ENCODE measurements at regions not wholly inside any gene's neighbourhood (a gene's known extent, or its start where the extent isn't known, plus 50 kb on each side); places are given as distances from the start of the nearest gene placed in this dataset.

GRCh38 chr2:122135021-122135937 lies 379.8 kb downstream of the TSN start:
- no peak for ATAC-seq (ENCODE audit: low read depth)
- DNase-seq = no peak
- no peak overlapping the region for H3K27ac Mint-ChIP-seq
- no peaks in the 10 kb centered on the region for H3K36me3 Mint-ChIP-seq
- peaks cover 3% of the 10 kb centered on the region for H3K27me3 Mint-ChIP-seq
- no peak overlapping the region for H3K4me3 Mint-ChIP-seq
- H3K4me1 Mint-ChIP-seq = no peaks in the 10 kb centered on the region
- peaks cover 6% of the 10 kb centered on the region for H3K9me3 Mint-ChIP-seq
- POLR2A ChIA-PET = no interaction called here

GRCh38 chr2:122136056-122136455 lies 380.6 kb downstream of the TSN start:
- Mint-ChIP-seq H3K36me3 (no peaks in the 10 kb centered on the region), H3K9me3 (no peaks in the 10 kb centered on the region), H3K27ac (no peak overlapping the region), H3K4me3 (no peak overlapping the region), H3K27me3 (peaks cover 3% of the 10 kb centered on the region), H3K4me1 (no peaks in the 10 kb centered on the region)
- POLR2A ChIA-PET = no interaction called here
- ATAC-seq (ENCODE audit: low read depth) (peak; percentile 65), DNase-seq (no peak)

GRCh38 chr2:122138561-122138960 lies 383.1 kb downstream of the TSN start:
- no peak for ATAC-seq (ENCODE audit: low read depth)

GRCh38 chr2:122139739-122140420 lies 384.4 kb downstream of the TSN start:
- no peak for DNase-seq
- POLR2A ChIA-PET = no interaction called here
- peaks cover 2% of the 10 kb centered on the region for H3K27me3 Mint-ChIP-seq
- H3K27ac Mint-ChIP-seq = no peak overlapping the region
- no peaks in the 10 kb centered on the region for H3K36me3 Mint-ChIP-seq
- H3K9me3 Mint-ChIP-seq = no peaks in the 10 kb centered on the region
- no peaks in the 10 kb centered on the region for H3K4me1 Mint-ChIP-seq
- no peak for ATAC-seq (ENCODE audit: low read depth)
- no peak overlapping the region for H3K4me3 Mint-ChIP-seq

More at GRCh38 chr2:122138561-122138960, 383.1 kb downstream of the TSN start:
- Mint-ChIP-seq H3K27ac (no peak overlapping the region), H3K4me3 (no peak overlapping the region), H3K9me3 (no peaks in the 10 kb centered on the region), H3K36me3 (no peaks in the 10 kb centered on the region), H3K27me3 (peaks cover 3% of the 10 kb centered on the region), H3K4me1 (no peaks in the 10 kb centered on the region)
- DNase-seq = no peak
- POLR2A ChIA-PET = no interaction called here

- POLR2A ChIA-PET = no interaction called here
- H3K4me1 Mint-ChIP-seq = no peaks in the 10 kb centered on the region
- H3K9me3 Mint-ChIP-seq = no peaks in the 10 kb centered on the region
- DNase-seq = no peak
- peaks cover 2% of the 10 kb centered on the region for H3K27me3 Mint-ChIP-seq
- no peak overlapping the region for H3K4me3 Mint-ChIP-seq
- no peak overlapping the region for H3K27ac Mint-ChIP-seq
- ATAC-seq (ENCODE audit: low read depth) = no peak
- no peaks in the 10 kb centered on the region for H3K36me3 Mint-ChIP-seq
These were observed 389.4 kb downstream of the TSN start for GRCh38 chr2:122144884-122145283.

- H3K27ac Mint-ChIP-seq = no peak overlapping the region
- H3K9me3 Mint-ChIP-seq = no peaks in the 10 kb centered on the region
- H3K4me1 Mint-ChIP-seq = no peaks in the 10 kb centered on the region
- H3K4me3 Mint-ChIP-seq = no peak overlapping the region
- DNase-seq (no peak), ATAC-seq (ENCODE audit: low read depth) (no peak)
- H3K36me3 Mint-ChIP-seq = no peaks in the 10 kb centered on the region
- POLR2A ChIA-PET = no interaction called here
- H3K27me3 Mint-ChIP-seq = peaks cover 2% of the 10 kb centered on the region
These were observed 390.4 kb downstream of the TSN start for GRCh38 chr2:122145856-122146255.

GRCh38 chr2:122148128-122148767 lies 392.8 kb downstream of the TSN start:
- H3K27ac Mint-ChIP-seq = no peak overlapping the region
- H3K27me3 Mint-ChIP-seq = peaks cover 2% of the 10 kb centered on the region
- POLR2A ChIA-PET = no interaction called here
- H3K36me3 Mint-ChIP-seq = no peaks in the 10 kb centered on the region
- no peaks in the 10 kb centered on the region for H3K9me3 Mint-ChIP-seq
- no peaks in the 10 kb centered on the region for H3K4me1 Mint-ChIP-seq
- no peak overlapping the region for H3K4me3 Mint-ChIP-seq
- DNase-seq = no peak
- ATAC-seq (ENCODE audit: low read depth) = no peak

GRCh38 chr2:122150524-122151280 lies 395.3 kb downstream of the TSN start:
- Mint-ChIP-seq H3K9me3 (no peaks in the 10 kb centered on the region), H3K4me1 (no peaks in the 10 kb centered on the region), H3K36me3 (no peaks in the 10 kb centered on the region), H3K27ac (no peak overlapping the region), H3K4me3 (no peak overlapping the region), H3K27me3 (no peaks in the 10 kb centered on the region)
- DNase-seq (no peak), ATAC-seq (ENCODE audit: low read depth) (no peak)
- POLR2A ChIA-PET = no interaction called here

GRCh38 chr2:122152571-122152970 lies 397.1 kb downstream of the TSN start:
- no peaks in the 10 kb centered on the region for H3K36me3 Mint-ChIP-seq
- no peaks in the 10 kb centered on the region for H3K9me3 Mint-ChIP-seq
- ATAC-seq (ENCODE audit: low read depth) = no peak
- H3K4me1 Mint-ChIP-seq = no peaks in the 10 kb centered on the region
- no peak for DNase-seq
- no peaks in the 10 kb centered on the region for H3K27me3 Mint-ChIP-seq
- no peak overlapping the region for H3K27ac Mint-ChIP-seq
- H3K4me3 Mint-ChIP-seq = no peak overlapping the region
- POLR2A ChIA-PET = no interaction called here

GRCh38 chr2:122156176-122156890 lies 400.9 kb downstream of the TSN start:
- Mint-ChIP-seq H3K27ac (no peak overlapping the region), H3K4me3 (no peak overlapping the region), H3K27me3 (no peaks in the 10 kb centered on the region), H3K4me1 (no peaks in the 10 kb centered on the region), H3K36me3 (no peaks in the 10 kb centered on the region), H3K9me3 (no peaks in the 10 kb centered on the region)
- POLR2A ChIA-PET = no interaction called here
- DNase-seq (no peak), ATAC-seq (ENCODE audit: low read depth) (no peak)

- no peak overlapping the region for H3K4me3 Mint-ChIP-seq
- no peaks in the 10 kb centered on the region for H3K36me3 Mint-ChIP-seq
- no peak for DNase-seq
- no peaks in the 10 kb centered on the region for H3K27me3 Mint-ChIP-seq
- POLR2A ChIA-PET = no interaction called here
- H3K9me3 Mint-ChIP-seq = no peaks in the 10 kb centered on the region
- no peaks in the 10 kb centered on the region for H3K4me1 Mint-ChIP-seq
- no peak for ATAC-seq (ENCODE audit: low read depth)
- no peak overlapping the region for H3K27ac Mint-ChIP-seq
These were observed 401.7 kb downstream of the TSN start for GRCh38 chr2:122157158-122157557.

GRCh38 chr2:122163617-122164016 lies 408.2 kb downstream of the TSN start:
- Mint-ChIP-seq H3K27me3 (no peaks in the 10 kb centered on the region), H3K9me3 (no peaks in the 10 kb centered on the region), H3K4me3 (no peak overlapping the region), H3K36me3 (no peaks in the 10 kb centered on the region), H3K27ac (no peak overlapping the region), H3K4me1 (no peaks in the 10 kb centered on the region)
- no peak for DNase-seq
- POLR2A ChIA-PET = no interaction called here
- no peak for ATAC-seq (ENCODE audit: low read depth)

GRCh38 chr2:122164964-122165363 lies 409.5 kb downstream of the TSN start:
- Mint-ChIP-seq H3K9me3 (no peaks in the 10 kb centered on the region), H3K27me3 (no peaks in the 10 kb centered on the region), H3K36me3 (no peaks in the 10 kb centered on the region), H3K4me1 (no peaks in the 10 kb centered on the region), H3K4me3 (no peak overlapping the region), H3K27ac (no peak overlapping the region)
- POLR2A ChIA-PET = no interaction called here
- ATAC-seq (ENCODE audit: low read depth) (no peak), DNase-seq (no peak)
